Nephron (organoid): ENCODE measurements at regions not wholly inside any gene's neighbourhood (a gene's known extent, or its start where the extent isn't known, plus 50 kb on each side); places are given as distances from the start of the nearest gene placed in this dataset.

ENCODE experiments used
- H3K27ac Mint-ChIP-seq, 3 experiments: 2 replicates each; pipeline ENCODE4 v1.8.0; 2020; ENCODE audit warnings: mixed read lengths in 3 of 3, mild to moderate bottlenecking in 2 of 3, moderate library complexity in 1 of 3
- H3K27me3 Mint-ChIP-seq: 2 replicates; pipeline ENCODE4 v1.8.0; 2021; ENCODE audit warnings: low read depth, mild to moderate bottlenecking, moderate library complexity, mixed read lengths
- H3K36me3 Mint-ChIP-seq: 2 replicates; pipeline ENCODE4 v1.8.0; 2020; ENCODE audit warnings: low read depth, mixed read lengths
- H3K4me1 Mint-ChIP-seq: 2 replicates; pipeline ENCODE4 v1.8.0; 2020; ENCODE audit warnings: mixed read lengths
- H3K4me3 Mint-ChIP-seq, 3 experiments: 2 replicates each; pipeline ENCODE4 v1.8.0; 2020; ENCODE audit warnings: mild to moderate bottlenecking in 3 of 3, mixed read lengths in 3 of 3, moderate library complexity in 2 of 3
- H3K9me3 Mint-ChIP-seq: 2 replicates; pipeline ENCODE4 v1.8.0; 2020; ENCODE audit warnings: mixed read lengths
- CTCF ChIP-seq, 3 experiments: fragments of 200-600 bp; sonication (generic); IDR thresholded peaks; one replicate each; pipeline ENCODE4 v1.5.0; 2021; ENCODE audit warnings: antibody characterized with exemption in 3 of 3; ENCODE audit not compliant: unreplicated experiment in 3 of 3

- peaks cover 5% of the 10 kb centered on the region for H3K4me1 Mint-ChIP-seq
- no peaks in the 10 kb centered on the region for H3K9me3 Mint-ChIP-seq
- H3K27me3 Mint-ChIP-seq = no peaks in the 10 kb centered on the region
- H3K27ac Mint-ChIP-seq = no peak overlapping the region
- H3K4me3 Mint-ChIP-seq = no peak overlapping the region
- H3K36me3 Mint-ChIP-seq = no peaks in the 10 kb centered on the region
- TF ChIP-seq CTCF (IDR thresholded peaks at IDR 0.05; ENCODE audit: unreplicated experiment in 3 of 3) = no peak
These were observed 476.2 kb downstream of the RAB28 start for GRCh38 chr4:13007802-13008470.

GRCh38 chr4:12993923-12994322, 490.2 kb downstream of the RAB28 start:
- Mint-ChIP-seq H3K27ac (no peak overlapping the region), H3K4me3 (no peak overlapping the region), H3K27me3 (no peaks in the 10 kb centered on the region), H3K9me3 (no peaks in the 10 kb centered on the region), H3K36me3 (peaks cover 4% of the 10 kb centered on the region), H3K4me1 (no peaks in the 10 kb centered on the region)
- TF ChIP-seq CTCF (IDR thresholded peaks at IDR 0.05; ENCODE audit: unreplicated experiment in 3 of 3) = no peak

GRCh38 chr4:12987284-12987683, 496.9 kb downstream of the RAB28 start:
- TF ChIP-seq CTCF (IDR thresholded peaks at IDR 0.05; ENCODE audit: unreplicated experiment in 3 of 3) = no peak
- Mint-ChIP-seq H3K27ac (no peak overlapping the region), H3K9me3 (peaks cover 9% of the 10 kb centered on the region), H3K27me3 (no peaks in the 10 kb centered on the region), H3K4me3 (no peak overlapping the region), H3K36me3 (no peaks in the 10 kb centered on the region), H3K4me1 (no peaks in the 10 kb centered on the region)

GRCh38 chr4:12979797-12980196, 504.3 kb downstream of the RAB28 start:
- peaks cover 11% of the 10 kb centered on the region for H3K4me1 Mint-ChIP-seq
- H3K4me3 Mint-ChIP-seq = no peak overlapping the region
- peaks cover 7% of the 10 kb centered on the region for H3K9me3 Mint-ChIP-seq
- peak overlapping the region in 1 of 3 experiments; percentile 66 for H3K27ac Mint-ChIP-seq
- H3K27me3 Mint-ChIP-seq = no peaks in the 10 kb centered on the region
- no peaks in the 10 kb centered on the region for H3K36me3 Mint-ChIP-seq
- no peak for TF ChIP-seq CTCF (IDR thresholded peaks at IDR 0.05; ENCODE audit: unreplicated experiment in 3 of 3)

- Mint-ChIP-seq H3K27ac (no peak overlapping the region), H3K9me3 (peaks cover 7% of the 10 kb centered on the region), H3K36me3 (no peaks in the 10 kb centered on the region), H3K4me1 (peaks cover 11% of the 10 kb centered on the region), H3K27me3 (no peaks in the 10 kb centered on the region), H3K4me3 (no peak overlapping the region)
- TF ChIP-seq CTCF (IDR thresholded peaks at IDR 0.05; ENCODE audit: unreplicated experiment in 3 of 3) = no peak
These were observed 505.8 kb downstream of the RAB28 start for GRCh38 chr4:12978310-12978709.

- Mint-ChIP-seq H3K36me3 (no peaks in the 10 kb centered on the region), H3K4me3 (no peak overlapping the region), H3K27me3 (no peaks in the 10 kb centered on the region), H3K27ac (no peak overlapping the region), H3K9me3 (peaks cover 3% of the 10 kb centered on the region), H3K4me1 (peaks cover 11% of the 10 kb centered on the region)
- TF ChIP-seq CTCF (IDR thresholded peaks at IDR 0.05; ENCODE audit: unreplicated experiment in 3 of 3) = no peak
These were observed 508.6 kb downstream of the RAB28 start for GRCh38 chr4:12975511-12975910.
